ENCODE measurements at regions not wholly inside any gene's neighbourhood (a gene's known extent, or its start where the extent isn't known, plus 50 kb on each side); places are given as distances from the start of the nearest gene placed in this dataset.
"Not testable (repeated sequence)": the region's sequence is repeated elsewhere in the genome, so short reads cannot be mapped to it uniquely, and the experiment has no call there.

DNA sequence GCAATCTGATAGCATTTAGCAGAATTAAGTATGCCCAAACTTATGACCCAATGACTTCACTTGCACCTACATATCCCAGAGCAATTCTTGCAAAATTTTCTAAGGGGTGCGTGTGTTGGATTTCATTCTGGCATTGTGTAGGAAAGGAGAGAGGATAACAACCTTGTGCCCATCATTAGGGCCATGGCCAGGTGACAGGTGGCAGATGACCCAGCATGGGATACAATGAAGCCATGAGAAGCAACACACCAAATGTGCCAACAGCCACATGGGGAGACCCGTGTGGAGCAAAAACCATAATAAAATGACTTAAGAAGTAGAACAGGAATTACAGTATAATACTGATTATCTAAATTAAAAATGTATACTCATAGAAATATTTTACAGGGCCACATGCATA is 166.9 kb upstream of the EPB41L3 start:
- no peak overlapping the region for H3K27ac ChIP-seq
- ChIA-PET POLR2A (ENCODE audit: low non-redundant PET) (no interaction called here), CTCF (no interaction called here)
- TF ChIP-seq, protein P1, sequence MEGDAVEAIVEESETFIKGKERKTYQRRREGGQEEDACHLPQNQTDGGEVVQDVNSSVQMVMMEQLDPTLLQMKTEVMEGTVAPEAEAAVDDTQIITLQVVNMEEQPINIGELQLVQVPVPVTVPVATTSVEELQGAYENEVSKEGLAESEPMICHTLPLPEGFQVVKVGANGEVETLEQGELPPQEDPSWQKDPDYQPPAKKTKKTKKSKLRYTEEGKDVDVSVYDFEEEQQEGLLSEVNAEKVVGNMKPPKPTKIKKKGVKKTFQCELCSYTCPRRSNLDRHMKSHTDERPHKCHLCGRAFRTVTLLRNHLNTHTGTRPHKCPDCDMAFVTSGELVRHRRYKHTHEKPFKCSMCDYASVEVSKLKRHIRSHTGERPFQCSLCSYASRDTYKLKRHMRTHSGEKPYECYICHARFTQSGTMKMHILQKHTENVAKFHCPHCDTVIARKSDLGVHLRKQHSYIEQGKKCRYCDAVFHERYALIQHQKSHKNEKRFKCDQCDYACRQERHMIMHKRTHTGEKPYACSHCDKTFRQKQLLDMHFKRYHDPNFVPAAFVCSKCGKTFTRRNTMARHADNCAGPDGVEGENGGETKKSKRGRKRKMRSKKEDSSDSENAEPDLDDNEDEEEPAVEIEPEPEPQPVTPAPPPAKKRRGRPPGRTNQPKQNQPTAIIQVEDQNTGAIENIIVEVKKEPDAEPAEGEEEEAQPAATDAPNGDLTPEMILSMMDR (conservative IDR thresholded peaks at IDR 0.05; ENCODE audit: low read depth): no peak
- no peak for DNase-seq (ENCODE audit: low spot score)

DNA sequence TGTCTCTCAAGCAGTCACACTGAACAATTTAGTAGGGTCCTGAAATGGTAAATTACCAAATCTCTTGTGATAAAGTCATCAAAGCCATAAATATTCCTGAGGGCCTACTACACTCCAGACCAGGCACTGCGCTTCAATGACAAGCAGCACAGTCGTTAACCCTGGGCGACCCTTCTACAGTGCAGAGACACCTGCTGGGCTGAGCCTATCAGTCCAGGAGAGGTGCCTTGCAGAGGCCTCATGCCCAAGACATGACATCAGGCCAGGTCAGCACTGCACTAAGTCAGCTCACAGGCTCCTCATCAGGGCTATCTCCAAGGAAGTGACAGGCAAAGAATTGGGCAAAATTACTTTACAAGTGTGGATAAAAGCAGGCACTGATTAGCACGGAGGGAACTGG is 166.4 kb upstream of the EPB41L3 start:
- no peak overlapping the region for H3K27ac ChIP-seq
- ChIA-PET POLR2A (ENCODE audit: low non-redundant PET) (no interaction called here), CTCF (no interaction called here)
- TF ChIP-seq, protein P1 (conservative IDR thresholded peaks at IDR 0.05; ENCODE audit: low read depth): no peak
- no peak for DNase-seq (ENCODE audit: low spot score)

DNA sequence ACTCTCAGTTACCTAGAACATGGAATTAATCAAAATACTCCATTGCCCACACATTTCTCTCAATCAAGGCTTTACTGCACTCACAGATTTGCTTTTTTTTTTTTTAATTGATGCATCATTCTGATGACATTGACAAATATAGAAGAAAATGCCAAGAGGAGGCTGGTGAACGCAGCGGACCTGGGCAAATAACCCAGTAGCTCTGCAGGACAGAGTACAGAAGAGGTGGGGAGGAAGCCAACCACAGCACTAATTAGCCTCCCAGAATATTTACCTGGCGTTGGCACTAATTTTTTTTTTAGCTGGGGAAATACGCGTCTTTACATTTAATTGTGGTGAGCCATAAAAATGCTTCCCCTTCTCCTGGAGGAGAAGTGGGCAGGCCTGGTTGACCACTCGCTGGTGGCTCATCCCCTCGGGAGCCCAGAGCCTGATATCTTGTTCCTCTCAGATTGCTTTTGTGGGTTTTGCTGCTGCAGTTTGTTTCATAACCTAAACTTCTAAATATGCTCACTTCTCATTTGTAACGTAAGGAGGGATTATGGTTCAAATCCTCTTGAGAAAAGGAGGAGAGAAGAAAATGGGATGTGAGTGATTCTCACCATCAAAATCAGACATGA is 165.8 kb upstream of the EPB41L3 start:
- DNase-seq (ENCODE audit: low spot score): no peak
- POLR2A ChIA-PET (ENCODE audit: low non-redundant PET): no interaction called here
- TF ChIP-seq, protein P1 (conservative IDR thresholded peaks at IDR 0.05; ENCODE audit: low read depth): no peak
- H3K27ac ChIP-seq: no peak overlapping the region
- CTCF ChIA-PET: no interaction called here

- CTCF ChIA-PET: no interaction called here
- no peak overlapping the region for H3K27ac ChIP-seq
- TF ChIP-seq, protein P1 (conservative IDR thresholded peaks at IDR 0.05; ENCODE audit: low read depth): no peak
- POLR2A ChIA-PET (ENCODE audit: low non-redundant PET): no interaction called here
- DNase-seq (ENCODE audit: low spot score): no peak
Observed at GRCh38 chr18:5707586-5707985, 163.8 kb upstream of the EPB41L3 start.

DNA sequence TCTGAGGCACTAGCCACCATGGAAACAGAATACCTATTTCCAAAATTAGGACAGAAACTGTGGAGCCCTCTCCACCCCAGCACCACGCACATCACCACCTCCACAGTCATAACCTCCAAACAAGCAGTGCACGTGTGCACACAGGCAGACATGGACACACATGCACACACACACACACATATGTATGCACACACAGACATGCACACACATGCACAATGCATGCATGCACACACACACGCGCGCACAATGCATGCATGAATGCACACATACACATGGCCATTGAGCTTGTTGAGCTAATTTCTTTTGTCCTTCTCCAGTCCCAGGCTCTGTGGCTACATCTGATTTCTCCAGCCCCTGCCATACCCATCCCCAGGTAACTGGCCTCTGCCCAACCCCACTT is 161.6 kb upstream of the EPB41L3 start:
- H3K27ac ChIP-seq: no peak overlapping the region
- ChIA-PET POLR2A (ENCODE audit: low non-redundant PET) (no interaction called here), CTCF (no interaction called here)
- DNase-seq (ENCODE audit: low spot score): no peak
- TF ChIP-seq, protein P1 (conservative IDR thresholded peaks at IDR 0.05; ENCODE audit: low read depth): no peak

GRCh38 chr18:5704847-5705246 is 161.1 kb upstream of the EPB41L3 start:
- CTCF ChIA-PET: no interaction called here
- TF ChIP-seq, protein P1 (conservative IDR thresholded peaks at IDR 0.05; ENCODE audit: low read depth): no peak
- H3K27ac ChIP-seq: no peak overlapping the region
- POLR2A ChIA-PET (ENCODE audit: low non-redundant PET): no interaction called here
- DNase-seq (ENCODE audit: low spot score): no peak

DNA sequence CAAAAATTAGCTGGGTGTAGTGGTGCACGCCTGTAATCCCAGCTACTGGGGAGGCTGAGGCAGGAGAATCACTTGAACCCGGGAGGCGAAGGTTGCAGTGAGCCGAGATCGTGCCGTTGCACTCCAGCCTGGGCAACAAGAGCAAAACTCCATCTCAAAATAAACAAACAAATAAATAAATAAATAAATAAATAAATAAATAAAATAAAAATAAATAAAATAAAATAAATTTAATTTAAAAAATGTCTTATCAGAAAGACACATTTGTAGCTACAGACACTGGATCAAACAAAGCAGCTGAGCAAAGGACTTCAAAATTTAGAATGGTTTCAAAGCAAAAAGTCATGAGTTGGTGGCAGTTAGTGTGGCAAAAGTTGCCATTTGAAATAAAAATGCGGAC is 158.2 kb upstream of the EPB41L3 start:
- H3K27ac ChIP-seq; DNase-seq (ENCODE audit: low spot score); POLR2A ChIA-PET (ENCODE audit: low non-redundant PET): not testable (repeated sequence)
- CTCF ChIA-PET: interaction anchor here (0.7 kb wide), 1 partner anchor 64 kb away, joined by 3 read pairs; no protein-coding TSS in a partner anchor
